Stimulated activated CD4-positive, alpha-beta T cell treated with anti-CD3 and anti-CD28 coated beads, TNF-alpha, amount 100 ng/mL, for 24 hours (primary cell): ENCODE measurements at regions not wholly inside any gene's neighbourhood (a gene's known extent, or its start where the extent isn't known, plus 50 kb on each side); places are given as distances from the start of the nearest gene placed in this dataset.

ENCODE experiments used
- DNase-seq, 3 experiments: peaks; one replicate each; pipeline ENCODE4 v3.0.0-alpha.2; 2020; ENCODE audit warnings: low read depth in 3 of 3

GRCh38 chr12:124517260-124518050 lies 50.0 kb downstream of the NCOR2 start:
- no peak for DNase-seq

- DNase-seq: no peak
These were observed 50.6 kb downstream of the NCOR2 start for GRCh38 chr12:124516850-124517249.

GRCh38 chr12:124515981-124516380 lies 51.4 kb downstream of the NCOR2 start:
- DNase-seq: no peak

GRCh38 chr12:124514996-124515932 lies 52.1 kb downstream of the NCOR2 start:
- DNase-seq: no peak

- no peak for DNase-seq
These were observed 53.0 kb downstream of the NCOR2 start for GRCh38 chr12:124514145-124514995.

GRCh38 chr12:124513297-124513867 lies 54.0 kb downstream of the NCOR2 start:
- DNase-seq: no peak

- no peak for DNase-seq
These were observed 54.6 kb downstream of the NCOR2 start for GRCh38 chr12:124512667-124513296.

- DNase-seq: no peak
These were observed 56.0 kb downstream of the NCOR2 start for GRCh38 chr12:124511259-124511985.

- DNase-seq: no peak
These were observed 57.0 kb downstream of the NCOR2 start for GRCh38 chr12:124510301-124510970.

- DNase-seq: no peak
These were observed 57.6 kb downstream of the NCOR2 start for GRCh38 chr12:124509676-124510300.

- no peak for DNase-seq
These were observed 58.1 kb downstream of the NCOR2 start for GRCh38 chr12:124509300-124509675.

- DNase-seq: no peak
These were observed 58.9 kb downstream of the NCOR2 start for GRCh38 chr12:124508381-124509079.

- DNase-seq: no peak
These were observed 60.0 kb downstream of the NCOR2 start for GRCh38 chr12:124507188-124508109.

GRCh38 chr12:124506832-124507153 lies 60.6 kb downstream of the NCOR2 start:
- no peak for DNase-seq

- DNase-seq: no peak
These were observed 61.1 kb downstream of the NCOR2 start for GRCh38 chr12:124506145-124506831.

GRCh38 chr12:124505001-124505818 lies 62.2 kb downstream of the NCOR2 start:
- DNase-seq: no peak
